GM21576 (cell line): ENCODE measurements at regions not wholly inside any gene's neighbourhood (a gene's known extent, or its start where the extent isn't known, plus 50 kb on each side); places are given as distances from the start of the nearest gene placed in this dataset.
A peak's percentile ranks its signal among the peaks of the same experiment; 100 is the strongest.

ENCODE experiments used
- ATAC-seq: cut with Tn5 transposase; IDR thresholded peaks from one replicate; pipeline ENCODE4 v1.9.1; 2021; ENCODE audit warnings: mild to moderate bottlenecking, moderate library complexity; ENCODE audit not compliant: unreplicated experiment

DNA sequence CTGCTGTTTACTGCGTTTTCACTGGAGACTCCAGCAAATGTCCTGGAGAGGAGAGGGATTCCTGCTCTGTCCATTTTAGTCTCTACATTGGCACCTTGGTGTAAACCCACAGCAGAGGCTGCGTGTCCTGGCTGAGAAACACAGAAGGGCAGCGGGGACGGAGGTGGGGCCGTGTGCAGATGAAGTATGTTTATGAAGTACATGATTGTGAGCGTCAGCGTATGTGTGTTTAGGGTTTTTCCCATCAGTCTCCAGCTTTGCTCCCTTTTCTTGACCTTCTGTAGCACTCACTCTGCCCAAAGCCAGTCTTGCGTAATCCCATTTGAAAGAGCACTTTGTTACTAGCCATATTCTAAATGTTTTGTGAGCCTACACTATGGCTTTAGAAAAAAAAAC, 750.7 kb upstream of the SORCS1 start:
- ATAC-seq = no peak

DNA sequence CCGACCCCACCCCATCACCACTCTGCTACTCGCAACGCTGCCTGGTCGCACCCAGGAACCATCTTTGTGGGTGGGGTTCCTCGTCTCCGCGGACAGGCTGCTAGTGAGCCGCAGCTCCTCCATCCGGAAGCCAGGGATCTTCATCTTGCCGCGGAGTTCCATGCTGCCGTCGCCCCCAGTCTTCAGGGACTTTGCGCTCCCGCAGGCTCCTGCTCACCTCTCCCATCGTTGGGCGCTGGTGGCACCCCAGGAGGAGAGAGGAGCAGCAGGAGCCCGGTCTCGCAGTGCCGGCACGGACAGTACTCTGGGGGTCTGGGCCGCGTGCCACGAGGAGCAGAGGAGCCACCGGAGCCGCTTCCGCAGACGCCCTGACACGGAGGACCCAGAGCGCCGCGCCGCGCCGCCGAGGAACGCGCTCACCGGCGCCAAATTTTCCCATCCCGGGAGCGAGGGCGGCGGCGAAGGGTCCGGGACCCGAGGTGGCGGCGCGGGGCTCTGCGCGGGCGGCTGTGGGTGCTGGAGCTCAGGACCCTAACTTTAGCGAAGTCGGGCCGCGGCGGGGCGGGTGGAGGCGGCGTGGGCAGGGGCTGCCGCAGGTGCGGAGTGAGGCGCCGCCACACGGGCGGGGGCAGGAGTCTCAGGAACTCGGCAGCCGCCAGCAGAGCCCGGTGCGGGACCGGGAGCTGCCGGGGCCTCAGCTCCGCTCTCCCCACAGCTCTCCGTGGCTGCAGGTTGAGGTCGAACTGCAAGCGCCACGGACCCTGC, 750.1 kb upstream of the SORCS1 start:
- no peak for ATAC-seq

DNA sequence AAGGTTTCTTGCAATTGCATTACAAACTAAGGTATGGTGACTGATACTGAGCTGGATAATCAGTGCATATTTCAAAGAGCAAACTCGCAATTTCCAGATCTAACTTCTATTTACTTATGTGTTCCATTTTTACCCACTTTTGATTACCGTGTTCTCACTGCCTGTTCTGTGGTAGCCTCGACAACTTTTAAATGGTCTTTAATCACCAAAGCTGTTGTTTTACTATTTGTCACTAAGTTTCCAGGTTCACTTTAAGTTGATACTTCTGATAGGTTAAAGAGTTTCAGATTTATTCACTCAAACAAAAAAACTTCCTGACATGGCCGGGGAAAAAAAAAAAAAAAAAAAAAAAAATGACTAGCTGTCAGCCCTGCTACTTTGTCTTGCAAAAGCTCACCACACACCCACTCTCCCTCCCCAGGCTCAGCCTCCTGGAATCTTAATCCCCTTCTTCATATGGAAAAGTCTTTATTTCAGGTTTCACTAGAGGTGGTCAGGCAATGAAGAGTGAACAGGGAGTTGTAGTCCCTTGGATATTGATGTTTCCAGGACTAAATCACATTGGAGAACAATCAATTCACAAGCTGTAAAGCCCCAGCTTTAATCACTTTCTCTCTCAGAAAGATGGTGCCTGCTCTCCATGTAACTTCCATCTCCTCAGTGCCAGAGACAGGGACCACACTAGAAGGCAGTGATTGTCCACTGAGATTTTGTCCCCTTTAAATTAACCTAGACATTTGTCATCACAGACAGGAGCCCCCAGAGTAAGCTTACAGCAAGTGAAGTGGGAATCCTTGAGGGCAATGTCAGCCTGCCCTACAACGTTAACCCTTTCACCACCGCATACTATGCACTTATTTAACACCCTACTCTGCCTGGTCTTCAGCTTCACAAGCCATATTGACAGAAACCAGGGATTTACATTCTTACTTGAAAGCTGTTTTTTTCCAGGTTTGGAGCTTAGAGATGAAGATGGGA, 749.1 kb upstream of the SORCS1 start:
- no peak for ATAC-seq

DNA sequence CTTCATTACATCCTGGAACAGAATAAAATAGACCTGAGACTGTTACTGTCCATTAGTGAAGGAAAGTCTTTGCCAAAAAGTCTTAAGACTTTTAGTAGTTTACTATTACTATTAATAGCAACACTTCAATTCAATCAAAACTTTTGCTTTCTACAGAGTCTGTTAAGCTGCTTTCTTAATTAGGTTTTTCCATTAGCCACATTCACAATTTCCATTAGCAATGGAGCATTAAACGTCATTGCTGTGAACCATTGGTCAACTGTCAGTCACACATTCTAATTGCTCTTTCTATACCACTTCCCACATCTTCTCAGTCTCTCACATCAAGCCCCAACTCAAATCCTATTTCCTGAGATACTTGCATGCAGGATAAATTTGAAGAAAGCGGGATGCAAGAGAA, 736.6 kb upstream of the SORCS1 start:
- ATAC-seq = no peak

DNA sequence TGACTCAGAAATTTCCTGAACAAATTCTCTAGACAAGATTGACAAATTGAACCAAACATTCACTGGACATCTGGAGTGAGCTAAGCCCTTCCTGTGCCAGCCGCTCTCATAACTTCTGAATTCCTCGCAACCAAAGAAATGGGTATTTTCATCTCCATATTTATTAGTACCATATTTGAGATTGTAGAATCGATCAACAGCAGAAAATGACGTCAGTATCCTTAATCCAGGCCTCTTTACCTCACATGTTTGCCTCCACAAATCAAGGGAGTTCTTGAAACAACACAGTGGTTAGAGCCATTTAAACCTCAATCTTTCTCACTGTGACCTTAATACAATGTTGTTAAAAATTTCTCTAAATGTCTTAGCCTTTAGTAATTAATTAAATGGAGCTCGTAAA, 735.6 kb upstream of the SORCS1 start:
- no peak for ATAC-seq

DNA sequence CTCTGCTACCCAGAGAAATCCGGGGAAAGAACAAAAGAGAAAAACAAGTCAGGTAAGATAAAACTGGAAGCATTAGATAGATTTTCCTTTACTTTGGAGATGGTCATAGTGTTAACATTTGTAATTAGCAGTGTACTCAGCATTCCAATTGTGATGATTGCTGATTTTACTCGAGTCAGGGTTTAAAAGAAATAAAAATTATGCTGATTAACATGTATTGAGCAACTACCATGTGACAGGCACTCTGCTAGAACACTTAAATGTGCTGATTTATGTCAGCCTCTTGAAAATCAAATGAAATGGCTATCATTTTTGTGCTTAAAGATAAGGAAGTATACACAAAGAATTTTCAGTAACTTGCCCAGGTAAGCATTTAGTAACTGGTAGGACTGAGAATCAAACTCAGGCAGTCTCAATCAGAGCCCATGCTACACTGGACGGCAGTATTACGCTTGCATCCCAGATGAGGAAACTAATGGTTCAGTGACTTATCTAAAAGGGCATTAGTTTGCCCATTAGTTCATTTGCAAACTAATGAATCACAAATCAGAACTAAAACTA, 735.1 kb upstream of the SORCS1 start:
- ATAC-seq = no peak

DNA sequence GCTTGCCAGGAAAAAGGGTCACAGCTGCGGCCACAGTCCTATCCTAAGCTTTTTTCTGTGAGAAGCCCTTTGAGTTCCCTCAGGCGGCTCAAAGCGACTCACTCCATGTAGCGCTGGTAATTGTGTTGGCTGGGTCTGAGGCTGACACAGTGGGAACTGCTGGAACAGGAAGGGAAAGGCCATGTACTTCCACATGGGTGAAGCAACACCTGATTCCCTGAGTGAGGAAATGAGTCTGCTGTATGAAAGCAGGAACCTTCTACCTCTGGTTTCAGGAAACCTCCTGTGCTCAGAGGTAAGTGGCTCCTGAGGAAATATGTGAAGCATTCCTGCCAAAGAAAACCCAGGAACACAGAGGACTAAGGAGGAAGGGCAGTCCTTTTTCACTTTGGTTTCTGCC, 734.6 kb upstream of the SORCS1 start:
- ATAC-seq = no peak

DNA sequence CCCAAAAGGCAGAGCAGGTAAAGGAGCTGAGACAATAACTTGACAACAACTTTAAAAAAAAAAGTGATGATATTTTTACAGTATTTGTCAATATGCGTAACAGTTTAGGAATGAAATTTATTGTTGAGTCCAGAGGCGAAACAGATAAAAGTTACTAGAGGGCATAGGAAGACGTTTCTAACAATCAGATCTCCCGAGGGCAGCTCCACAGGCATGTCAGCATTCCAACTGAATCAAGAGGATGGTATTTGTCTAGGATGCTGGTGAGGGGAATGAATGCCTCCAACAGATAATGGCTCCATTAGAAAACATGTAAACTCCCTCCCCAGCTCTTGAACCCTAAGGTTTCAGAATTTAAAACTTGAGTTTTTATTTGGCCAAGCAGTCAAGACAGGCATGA, 733.9 kb upstream of the SORCS1 start:
- ATAC-seq = no peak

DNA sequence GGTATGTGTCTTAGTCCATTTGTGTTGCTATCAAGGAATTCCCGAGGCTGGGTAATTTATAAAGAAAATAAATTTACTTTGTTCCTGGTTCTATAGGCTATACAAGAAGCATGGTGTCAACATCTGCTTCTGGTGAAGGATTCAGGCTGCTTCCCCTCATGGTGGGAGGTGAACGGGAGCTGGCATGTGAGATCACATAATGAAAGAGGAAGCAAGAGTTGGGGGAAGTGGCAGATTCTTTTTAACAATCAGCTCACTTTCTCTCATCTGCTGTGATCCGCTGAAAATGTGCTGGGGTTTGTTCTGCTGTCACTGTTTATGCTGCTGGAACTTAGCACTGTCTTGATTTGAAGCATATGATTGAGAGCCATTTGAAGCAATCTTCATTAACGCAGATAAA, 730.0 kb upstream of the SORCS1 start:
- ATAC-seq = no peak

DNA sequence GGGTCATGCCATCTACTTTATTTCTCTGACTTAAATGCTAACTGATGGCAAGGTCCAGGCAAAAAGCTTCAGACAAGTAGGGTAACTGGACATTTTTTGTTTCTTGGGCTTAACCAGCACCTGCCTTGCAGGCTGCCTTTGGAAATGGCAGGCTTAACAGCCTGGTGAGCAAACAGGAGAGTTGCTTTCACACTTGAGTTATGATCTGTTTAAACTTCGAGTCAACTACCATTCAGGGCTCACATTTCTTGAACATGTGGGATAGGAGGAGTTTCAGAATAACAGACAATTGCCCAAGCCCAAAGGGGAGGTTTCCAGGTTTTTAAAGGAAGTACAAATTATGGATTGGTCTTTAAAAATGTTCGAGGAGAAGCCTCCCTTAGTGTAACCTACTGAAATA, 724.6 kb upstream of the SORCS1 start:
- no peak for ATAC-seq

DNA sequence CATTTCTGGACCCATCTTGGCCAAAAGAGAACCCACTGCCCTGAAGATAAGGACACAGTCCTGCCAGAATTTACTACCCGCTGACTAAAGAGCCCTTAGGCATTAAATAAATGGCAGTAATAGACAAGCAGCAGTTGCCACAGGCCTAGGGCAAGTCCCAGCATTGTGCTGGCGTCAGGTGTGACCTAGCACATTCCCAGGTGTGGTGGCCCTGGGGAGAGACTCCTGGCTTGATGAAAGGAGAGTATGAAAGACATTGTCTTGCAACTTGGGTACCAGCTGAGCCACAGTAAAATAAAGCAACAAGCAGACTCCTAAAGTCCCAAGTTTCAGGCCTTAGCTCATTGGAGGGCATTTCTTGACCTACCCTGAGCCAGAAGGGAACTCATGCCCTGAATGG, 715.7 kb upstream of the SORCS1 start:
- no peak for ATAC-seq

DNA sequence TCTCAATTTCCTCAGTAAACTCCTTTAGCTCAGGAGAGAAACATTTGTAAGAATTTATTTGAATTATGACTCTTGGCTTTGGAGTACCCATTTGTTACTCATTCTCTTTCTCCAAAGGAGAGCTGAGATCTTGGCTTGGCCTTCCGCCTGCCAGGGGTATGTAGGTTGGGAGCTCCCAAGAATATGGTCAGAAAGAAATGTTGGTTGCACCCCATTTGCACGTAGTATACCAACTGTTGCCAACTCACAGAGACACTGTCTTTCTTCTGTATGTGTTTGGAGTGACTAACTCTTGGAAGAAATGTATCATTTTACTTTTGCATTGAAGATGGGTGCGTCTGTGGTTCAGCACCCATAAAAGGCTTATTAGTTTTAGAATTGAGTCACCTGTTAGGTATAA, 708.5 kb upstream of the SORCS1 start:
- no peak for ATAC-seq

DNA sequence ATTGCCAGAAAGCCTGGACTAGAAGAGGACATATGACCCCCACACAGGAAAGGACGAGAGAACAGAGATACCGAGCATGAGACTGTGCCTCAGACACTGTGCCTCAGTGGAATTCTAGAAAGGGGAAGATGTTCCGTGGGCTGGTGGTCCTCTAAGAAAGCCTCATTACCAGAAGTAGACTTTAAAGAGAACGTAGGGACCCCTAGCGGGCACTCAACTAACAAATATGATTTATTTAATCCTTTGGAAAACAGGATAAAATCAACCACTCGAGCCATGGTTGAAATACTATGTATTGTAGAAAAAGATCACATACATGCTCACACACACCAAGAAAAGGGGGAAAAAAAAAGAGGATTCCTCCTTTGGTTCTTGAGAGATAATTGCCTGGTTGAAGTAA, 701.2 kb upstream of the SORCS1 start:
- no peak for ATAC-seq

DNA sequence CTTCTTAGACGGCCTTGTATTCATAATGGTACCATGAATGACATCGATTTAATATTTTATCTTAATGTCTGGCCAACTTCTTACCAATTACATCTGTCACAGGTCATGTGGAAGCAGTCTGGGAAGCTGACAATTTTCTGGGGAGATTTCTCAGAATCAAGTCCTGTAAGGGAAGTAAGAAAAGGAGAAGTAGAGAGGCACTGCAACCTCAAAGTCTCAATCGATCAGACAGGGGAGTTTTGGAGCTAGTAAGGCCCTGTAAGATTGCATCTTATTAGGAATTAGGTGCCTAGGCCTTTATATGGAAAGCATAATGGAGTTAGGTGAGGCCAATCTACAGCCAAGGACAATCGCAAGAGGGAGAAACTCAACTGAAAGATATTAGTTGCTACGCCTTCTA, 694.6 kb upstream of the SORCS1 start:
- no peak for ATAC-seq

DNA sequence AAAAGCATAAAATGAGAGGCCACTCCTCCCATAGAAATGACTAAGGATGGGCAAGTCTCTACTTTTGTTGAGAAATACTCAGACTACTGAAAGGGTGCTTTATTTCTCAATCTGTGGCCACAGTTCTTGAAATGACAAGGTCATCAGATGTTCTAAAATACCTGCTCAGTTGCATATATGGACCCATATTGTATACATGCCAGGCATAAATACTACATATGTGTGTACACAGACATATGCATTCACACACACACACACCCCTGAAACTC, 691.5 kb upstream of the SORCS1 start:
- ATAC-seq = no peak

DNA sequence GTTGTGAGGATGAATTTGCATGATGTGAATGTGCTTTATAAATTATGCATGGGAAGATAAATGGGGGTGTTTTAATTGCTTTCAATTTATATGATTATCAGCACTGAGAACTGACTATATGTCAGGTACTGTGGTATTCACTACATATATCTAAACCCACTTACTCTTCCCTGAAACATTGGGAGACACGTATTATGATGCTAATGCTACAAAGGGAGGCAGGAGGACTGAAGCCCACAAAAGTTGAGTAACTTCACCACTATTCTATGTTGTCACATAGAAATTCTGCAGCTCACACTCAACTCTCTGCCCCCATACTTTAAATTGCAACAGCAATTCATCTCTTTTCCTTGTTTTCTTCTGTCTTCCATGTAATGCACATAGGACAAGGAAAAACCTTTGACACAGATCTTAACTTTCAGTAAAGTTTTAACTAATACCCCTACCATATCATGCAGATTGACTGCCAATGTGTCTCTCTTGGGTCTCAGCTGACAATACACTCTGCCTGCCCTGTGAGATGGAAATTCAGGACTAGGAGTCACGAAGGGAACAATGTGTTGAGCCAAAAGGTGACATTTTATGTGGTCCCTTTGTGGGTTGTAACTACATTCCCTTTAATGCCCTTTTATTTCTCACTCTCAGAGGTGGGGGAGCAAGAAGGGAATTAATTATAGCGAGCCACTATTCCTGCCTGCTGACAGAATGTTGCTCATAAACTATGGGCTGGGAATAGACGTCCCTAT, 691.0 kb upstream of the SORCS1 start:
- no peak for ATAC-seq

DNA sequence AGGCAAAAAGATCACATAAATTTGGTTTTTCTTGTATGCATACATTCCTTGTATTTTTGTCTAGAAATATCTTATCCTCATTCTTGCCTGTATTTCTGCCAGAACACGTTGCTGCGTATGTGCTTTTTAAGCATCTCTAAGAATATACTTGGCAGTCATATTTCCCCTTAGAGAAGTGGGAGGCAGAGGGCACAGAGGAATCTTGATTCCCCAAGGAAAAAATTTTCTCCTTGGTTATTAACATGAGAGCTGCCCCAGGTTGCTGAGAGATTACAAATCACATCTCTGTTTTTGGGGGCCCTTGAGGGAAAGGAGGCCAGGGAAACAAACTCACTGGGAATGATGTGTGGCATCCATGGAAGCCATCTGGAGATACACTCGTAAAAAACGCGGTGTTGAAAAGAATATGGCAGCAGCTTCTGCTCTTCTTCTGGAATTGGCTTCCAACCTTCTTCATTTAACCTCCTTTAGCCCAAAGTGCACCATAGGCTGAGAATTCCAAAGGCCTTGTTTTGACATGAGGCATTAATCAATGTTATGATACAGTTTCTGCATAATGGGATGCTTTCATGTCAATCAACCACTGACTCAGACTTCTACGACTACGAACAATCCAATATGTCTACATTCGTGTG, 684.3 kb upstream of the SORCS1 start:
- ATAC-seq = no peak

DNA sequence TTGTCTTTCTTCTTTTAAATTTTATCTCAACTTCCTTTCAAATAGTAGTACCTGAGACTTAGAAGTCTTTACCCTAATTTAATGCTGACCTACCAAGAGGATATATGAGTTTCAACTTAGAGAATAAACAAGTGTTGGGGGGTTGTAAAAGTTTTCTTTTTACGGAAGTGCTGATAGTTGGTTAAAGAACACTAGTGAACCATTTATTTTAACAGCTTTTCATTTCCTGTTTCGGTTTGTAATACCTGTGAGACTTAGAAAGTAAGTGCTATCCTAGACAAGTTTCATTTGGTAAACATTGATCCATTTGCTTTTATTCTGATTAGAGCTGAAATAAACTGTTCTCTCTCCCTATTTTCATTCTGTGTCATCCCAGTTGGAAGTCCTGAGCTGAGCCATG, 683.1 kb upstream of the SORCS1 start:
- ATAC-seq = peak; percentile 67

DNA sequence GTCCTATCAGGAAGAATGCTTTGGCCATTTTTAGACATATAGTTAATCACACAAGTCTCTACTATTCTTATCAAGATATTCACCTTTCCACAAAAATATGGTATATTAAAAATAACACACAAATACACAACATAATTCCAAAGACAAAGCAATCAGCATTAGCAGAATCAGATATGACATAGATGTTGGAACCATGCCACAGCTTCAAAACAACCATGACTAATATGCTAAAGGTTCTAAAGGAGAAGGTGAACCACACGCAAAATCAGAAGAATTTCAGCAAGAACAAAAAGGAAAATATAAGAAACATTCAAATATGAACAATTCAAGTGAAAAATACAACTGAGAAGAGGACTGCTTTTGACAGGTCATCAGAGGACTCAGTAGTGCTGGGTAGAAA, 670.2 kb upstream of the SORCS1 start:
- no peak for ATAC-seq

DNA sequence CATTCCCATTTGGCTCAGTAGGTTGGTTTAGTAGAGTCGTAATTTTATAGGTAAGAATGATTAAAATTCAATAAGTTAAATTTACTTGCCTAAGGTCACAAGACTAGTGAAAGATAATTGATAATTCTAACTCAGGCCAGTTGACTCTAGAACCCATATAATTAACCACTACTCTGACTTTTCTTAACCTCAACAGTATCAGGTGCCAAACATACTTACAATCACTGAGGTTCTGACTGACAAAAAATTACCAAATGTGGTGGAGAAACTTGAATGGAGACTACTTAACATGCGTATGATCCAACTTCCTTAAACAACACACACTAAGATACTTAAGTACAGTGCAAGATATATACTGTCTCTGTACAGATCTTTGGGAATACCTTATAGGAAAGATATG, 667.3 kb upstream of the SORCS1 start:
- ATAC-seq = no peak

DNA sequence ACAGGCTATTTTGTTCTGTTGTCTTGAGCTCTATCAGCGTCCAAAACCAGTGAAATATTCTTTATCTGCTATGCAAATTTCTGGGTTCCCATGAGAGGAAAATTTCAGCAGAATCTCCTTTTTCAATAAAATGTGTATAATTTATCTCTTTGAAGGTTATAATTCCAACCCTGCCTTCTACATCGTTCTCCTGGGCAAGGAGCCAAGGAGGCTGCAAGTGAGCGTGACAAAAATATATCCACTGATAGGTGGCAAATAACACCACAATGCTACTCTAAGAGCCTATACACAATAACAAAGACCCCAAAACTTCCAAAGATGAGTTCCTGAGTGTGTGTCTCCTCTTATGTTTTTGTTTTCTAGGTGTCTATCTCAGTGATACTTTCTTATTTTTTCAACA, 664.7 kb upstream of the SORCS1 start:
- no peak for ATAC-seq
